IMR-90 (cell line): ENCODE measurements at regions not wholly inside any gene's neighbourhood (a gene's known extent, or its start where the extent isn't known, plus 50 kb on each side); places are given as distances from the start of the nearest gene placed in this dataset.
A peak's percentile ranks its signal among the peaks of the same experiment; 100 is the strongest.

ENCODE experiments used
- ATAC-seq: fragments of 200-7000 bp; cut with Tn5 transposase; 2 replicates; pipeline ENCODE4 v1.9.1; 2020; ENCODE audit warnings: low read depth, mild to moderate bottlenecking, moderate library complexity
- BruUV-seq: library from RNA; stranded (reverse); fragments of 400-500 nt; replicated peaks from 2 replicates; lab custom pipeline; 2021; lab: Mats Ljungman, UMichigan
- CTCF ChIA-PET: fragments of 300-600 bp; formaldehyde crosslinking; extraction: SDS; loops from one replicate; lab custom pipeline; 2021; ENCODE audit warnings: antibody characterized with exemption; lab: Yijun Ruan, JAX
- POLR2A ChIA-PET: fragments of 300-600 bp; sonication (Branson Sonifier 250); formaldehyde crosslinking; loops from one replicate; lab custom pipeline; 2022; ENCODE audit warnings: antibody characterized with exemption; ENCODE audit not compliant: unreplicated experiment; lab: Charles Lee
- DNase-seq: peaks from one replicate; pipeline ENCODE4 v3.0.0; 2013
- H2AFZ ChIP-seq: replicated peaks from 2 replicates; pipeline ENCODE3; 2013; ENCODE audit warnings: low read length, mild to moderate bottlenecking; ENCODE audit not compliant: poor library complexity
- H2AK5ac ChIP-seq: 2 replicates; pipeline ENCODE4 v1.6.1; 2013; ENCODE audit warnings: low read depth, low read length, inconsistent platforms
- H2AK9ac ChIP-seq: replicated peaks from 2 replicates; pipeline ENCODE3; 2013; ENCODE audit warnings: mild to moderate bottlenecking, low read depth, low read length, moderate library complexity; ENCODE audit not compliant: poor library complexity
- H2BK120ac ChIP-seq: 2 replicates; pipeline ENCODE4 v1.6.1; 2013; ENCODE audit warnings: low read depth, low read length, inconsistent platforms
- H2BK15ac ChIP-seq: 3 replicates; pipeline ENCODE4 v1.6.1; 2013; ENCODE audit warnings: low read depth, low read length, inconsistent platforms
- H2BK20ac ChIP-seq: 2 replicates; pipeline ENCODE4 v1.6.1; 2013; ENCODE audit warnings: low read depth, mild to moderate bottlenecking, inconsistent platforms, low read length, moderate library complexity
- H2BK5ac ChIP-seq: 2 replicates; pipeline ENCODE4 v1.6.1; 2013; ENCODE audit warnings: mild to moderate bottlenecking, low read depth, low read length, inconsistent platforms; ENCODE audit not compliant: poor library complexity, severe bottlenecking
- H3K14ac ChIP-seq: replicated peaks from 2 replicates; pipeline ENCODE4 v1.6.1; 2013; ENCODE audit warnings: low read depth, low read length, inconsistent platforms
- H3K18ac ChIP-seq: 2 replicates; pipeline ENCODE4 v1.6.1; 2013; ENCODE audit warnings: low read depth, low read length, control low read depth
- H3K23ac ChIP-seq: 2 replicates; pipeline ENCODE4 v1.6.1; 2013; ENCODE audit warnings: low read depth, low read length, inconsistent platforms
- H3K27ac ChIP-seq: 2 replicates; pipeline ENCODE4 v1.5.1; 2013; ENCODE audit warnings: mild to moderate bottlenecking, control low read depth, low read length; ENCODE audit not compliant: insufficient read depth
- H3K27me3 ChIP-seq: 2 replicates; pipeline ENCODE4 v1.6.1; 2013; ENCODE audit warnings: low read length; ENCODE audit not compliant: control insufficient read depth, insufficient read depth
- H3K36me3 ChIP-seq: 2 replicates; pipeline ENCODE4 v1.6.1; 2013; ENCODE audit warnings: low read length, mixed read lengths; ENCODE audit not compliant: control insufficient read depth, insufficient read depth
- H3K4ac ChIP-seq: 2 replicates; pipeline ENCODE4 v1.6.1; 2013; ENCODE audit warnings: low read depth, low read length, inconsistent platforms
- H3K4me1 ChIP-seq: 2 replicates; pipeline ENCODE4 v1.6.1; 2013; ENCODE audit warnings: low read length, mixed read lengths; ENCODE audit not compliant: control insufficient read depth, insufficient read depth
- H3K4me2 ChIP-seq: 2 replicates; pipeline ENCODE4 v1.6.1; 2013; ENCODE audit warnings: low read depth, mild to moderate bottlenecking, control low read depth, low read length, moderate library complexity
- H3K4me3 ChIP-seq: 2 replicates; pipeline ENCODE4 v1.5.1; 2013; ENCODE audit warnings: low read depth, mild to moderate bottlenecking, control low read depth, low read length, moderate library complexity; ENCODE audit not compliant: insufficient read depth
- H3K56ac ChIP-seq: 2 replicates; pipeline ENCODE4 v1.6.1; 2013; ENCODE audit warnings: low read length, inconsistent platforms; ENCODE audit not compliant: insufficient read depth; ENCODE audit errors: extremely low read depth
- H3K79me1 ChIP-seq, 2 experiments: 2 replicates each; pipeline ENCODE4 v1.6.1; 2013; ENCODE audit warnings: low read length in 2 of 2, inconsistent platforms in 1 of 2, low read depth in 1 of 2
- H3K9ac ChIP-seq: 2 replicates; pipeline ENCODE4 v1.6.1; 2013; ENCODE audit warnings: low read depth, low read length, control low read depth
- H3K9me1 ChIP-seq: 2 replicates; pipeline ENCODE4 v1.6.1; 2013; ENCODE audit warnings: low read length, inconsistent platforms; ENCODE audit not compliant: insufficient read depth
- H3K9me3 ChIP-seq: 2 replicates; pipeline ENCODE4 v1.6.1; 2013; ENCODE audit warnings: low read length; ENCODE audit not compliant: control insufficient read depth, insufficient read depth
- H4K20me1 ChIP-seq: 2 replicates; pipeline ENCODE4 v1.6.1; 2013; ENCODE audit warnings: low read length, inconsistent platforms; ENCODE audit not compliant: insufficient read depth
- H4K5ac ChIP-seq: 2 replicates; pipeline ENCODE4 v1.6.1; 2013; ENCODE audit warnings: mild to moderate bottlenecking, low read depth, low read length, control low read depth
- H4K8ac ChIP-seq, 2 experiments: 2 replicates each; pipeline ENCODE4 v1.6.1; 2013; ENCODE audit warnings: low read depth in 2 of 2, low read length in 2 of 2, control low read depth in 1 of 2, inconsistent platforms in 1 of 2
- H4K91ac ChIP-seq: 2 replicates; pipeline ENCODE4 v1.6.1; 2013; ENCODE audit warnings: low read depth, low read length, inconsistent platforms; ENCODE audit not compliant: insufficient read depth
- BHLHE40 ChIP-seq: fragments of 150-350 bp; IDR thresholded peaks from 2 replicates; pipeline ENCODE4 v1.6.1; 2016; ENCODE audit warnings: mild to moderate bottlenecking, low read depth, low read length
- CEBPB ChIP-seq: IDR thresholded peaks from 2 replicates; pipeline ENCODE4 v1.6.1; 2012; ENCODE audit warnings: low read depth, low read length, improper control_type of control experiment
- CHD1 ChIP-seq: IDR thresholded peaks from 2 replicates; pipeline ENCODE4 v1.6.1; 2012; ENCODE audit warnings: low read depth, low read length, improper control_type of control experiment
- CTCF ChIP-seq: conservative IDR thresholded peaks from 2 replicates; pipeline ENCODE4 v1.5.1; 2012; ENCODE audit warnings: mild to moderate bottlenecking, low read depth, low read length, improper control_type of control experiment
- ELK1 ChIP-seq: fragments of 150-350 bp; IDR thresholded peaks from 2 replicates; pipeline ENCODE4 v1.6.1; 2016; ENCODE audit warnings: low read depth, mild to moderate bottlenecking, low read length, moderate library complexity, borderline replicate concordance
- FOS ChIP-seq: fragments of 150-350 bp; IDR thresholded peaks from 2 replicates; pipeline ENCODE4 v1.6.1; 2016; ENCODE audit warnings: low read depth, low read length
- MAFK ChIP-seq: IDR thresholded peaks from 2 replicates; pipeline ENCODE4 v1.6.1; 2012; ENCODE audit warnings: low read depth, low read length, improper control_type of control experiment
- MAZ ChIP-seq: IDR thresholded peaks from 2 replicates; pipeline ENCODE4 v1.6.1; 2012; ENCODE audit warnings: low read depth, mild to moderate bottlenecking, low read length, improper control_type of control experiment, moderate library complexity, borderline replicate concordance
- MXI1 ChIP-seq: IDR thresholded peaks from 2 replicates; pipeline ENCODE4 v1.6.1; 2012; ENCODE audit warnings: low read depth, mild to moderate bottlenecking, low read length, moderate library complexity, borderline replicate concordance
- NFE2L2 ChIP-seq: fragments of 150-350 bp; IDR thresholded peaks from 2 replicates; pipeline ENCODE4 v1.6.1; 2016; ENCODE audit warnings: low read depth, mild to moderate bottlenecking, low read length
- POLR2A ChIP-seq: IDR thresholded peaks from 2 replicates; pipeline ENCODE4 v1.6.1; 2012; ENCODE audit warnings: mild to moderate bottlenecking, low read depth, low read length
- RAD21 ChIP-seq: IDR thresholded peaks from 2 replicates; pipeline ENCODE4 v1.6.1; 2012; ENCODE audit warnings: low read length, improper control_type of control experiment
- RCOR1 ChIP-seq: IDR thresholded peaks from 2 replicates; pipeline ENCODE4 v1.6.1; 2012; ENCODE audit warnings: mild to moderate bottlenecking, low read length, improper control_type of control experiment; ENCODE audit not compliant: insufficient replicate concordance
- RFX5 ChIP-seq: IDR thresholded peaks from 2 replicates; pipeline ENCODE4 v1.8.0; 2012; ENCODE audit warnings: low read depth, mild to moderate bottlenecking, low read length, moderate library complexity
- SMC3 ChIP-seq: fragments of 150-350 bp; IDR thresholded peaks from 2 replicates; pipeline ENCODE4 v1.6.1; 2016; ENCODE audit warnings: low read depth, mild to moderate bottlenecking, antibody characterized with exemption, low read length, moderate library complexity
- USF2 ChIP-seq: fragments of 150-350 bp; IDR thresholded peaks from 2 replicates; pipeline ENCODE4 v1.6.1; 2017; ENCODE audit warnings: mild to moderate bottlenecking, antibody characterized with exemption, low read length, low read depth
- WGBS, 2 experiments: methylation state at CpG; one replicate each; pipeline versions ENCODE4 v1.1.5 to v1.1.7; 2013; ENCODE audit warnings: missing lambda C conversion rate in 2 of 2; ENCODE audit not compliant: insufficient read length in 1 of 2; ENCODE audit errors: extremely low coverage in 2 of 2; 5-methylcytosine and 5-hydroxymethylcytosine counted together
- dilution Hi-C: fragments of 300-500 bp; cut with HindIII; formaldehyde crosslinking; loops from one replicate; pipeline ENCODE4 v1.14.3; 2018; ENCODE audit warnings: low sequenced_read_pairs; ENCODE audit not compliant: unreplicated experiment
- in situ Hi-C: fragments of 300-500 bp; cut with MboI; formaldehyde crosslinking; loops from 3 replicates; pipeline ENCODE4 v1.14.3; 2019; ENCODE audit warnings: low sequenced_read_pairs, inconsistent platforms, mixed read lengths
- intact Hi-C: fragments of 100-400 bp; cut with micrococcal nuclease; formaldehyde crosslinking; loops from 2 replicates; pipeline ENCODE4 v1.10.0; 2022

- Histone ChIP-seq H3K18ac (no peak overlapping the region), H4K20me1 (no peaks in the 10 kb centered on the region), H2BK15ac (no peak overlapping the region), H3K9me3 (no peaks in the 10 kb centered on the region), H3K4me1 (peaks cover 4% of the 10 kb centered on the region; the same call in 1 of the 2 replicates), H3K23ac (no peak overlapping the region), H2BK120ac (0 out of 2 replicates have a peak overlapping the region, but pooled peaks have one; percentile 41), H2AFZ (peak overlapping the region; percentile 77), H3K4ac (no peak overlapping the region), H3K36me3 (no peaks in the 10 kb centered on the region), H3K4me2 (no peak overlapping the region), H3K9ac (no peak overlapping the region), H2BK5ac (no peak overlapping the region), H3K9me1 (no peaks in the 10 kb centered on the region), H4K91ac (no peak overlapping the region), H3K27me3 (no peaks in the 10 kb centered on the region), H4K5ac (no peak overlapping the region), H2AK5ac (no peak overlapping the region), H3K79me1 (no peaks in the 10 kb centered on the region), H2BK20ac (0 out of 2 replicates have a peak overlapping the region, but pooled peaks have one; percentile 23), H3K27ac (no peak overlapping the region), H3K56ac (no peak overlapping the region), H2AK9ac (no peak overlapping the region), H3K4me3 (no peak overlapping the region), H3K14ac (no peak overlapping the region), H4K8ac (peak overlapping the region in 1 of 2 experiments; percentile 60; a peak in 1 of 4 replicates)
- in situ Hi-C loops (no loop called here), intact Hi-C loops (no loop called here), dilution Hi-C loops (no loop called here)
- TF ChIP-seq NFE2L2 (no peak), SMC3 (no peak), CEBPB (no peak), RAD21 (no peak), CHD1 (no peak), MAFK (no peak), POLR2A (no peak), BHLHE40 (no peak), FOS (no peak), RCOR1 (no peak), RFX5 (no peak), MAZ (no peak), CTCF (no peak), USF2 (no peak), ELK1 (no peak), MXI1 (no peak)
- CTCF ChIA-PET, result no interaction called here
- ATAC-seq (no peak), DNase-seq (peak; percentile 8)
- WGBS, 2 experiments, result 53% methylated on average over 3 of the region's 23 CpGs; no CpG with 5 or more reads in 1 of the 2 experiments
- POLR2A ChIA-PET, result no interaction called here
- BruUV-seq, result no TSS peak
Observed at GRCh38 chr19:31149441-31149941, 199.7 kb downstream of the TSHZ3 start.
